ENCODE measurements at regions not wholly inside any gene's neighbourhood (a gene's known extent, or its start where the extent isn't known, plus 50 kb on each side); places are given as distances from the start of the nearest gene placed in this dataset.

GRCh38 chr4:187565416-187565815 lies 430.2 kb upstream of the ZFP42 start:
- peaks cover 0 to 15% (median 9%) of the 10 kb centered on the region in 8 donors for H3K9me3 Mint-ChIP-seq
- no peaks in the 10 kb centered on the region for H3K27me3 Mint-ChIP-seq
- no peaks in the 10 kb centered on the region for H3K36me3 Mint-ChIP-seq
- Histone ChIP-seq H3K9me3 (ENCODE audit: control insufficient read depth in 1 of 2, low read length in 2 of 2) (no peaks in the 10 kb centered on the region), H3K27me3 (ENCODE audit: insufficient read depth, low read length) (no peaks in the 10 kb centered on the region), H3K4me1 (ENCODE audit: insufficient read depth, low read length) (no peaks in the 10 kb centered on the region), H3K36me3 (ENCODE audit: insufficient read depth, low read length) (no peaks in the 10 kb centered on the region), H3K27ac (ENCODE audit: low read depth, low read length) (no peak overlapping the region), H3K4me3 (ENCODE audit: low read length in 2 of 2) (no peak overlapping the region)
- ChIA-PET POLR2A (ENCODE audit: partially characterized antibody) (no interaction called here), CTCF (ENCODE audit: partially characterized antibody) (no interaction called here)
- intact Hi-C loops (cut with micrococcal nuclease), result no loop called here
- DNase-seq, result no peak
- peaks cover 0 to 2% (median under 1%) of the 10 kb centered on the region in 4 donors for H3K4me1 Mint-ChIP-seq
- H3K27ac Mint-ChIP-seq, result no peak overlapping the region
- H3K4me3 Mint-ChIP-seq, result no peak overlapping the region

- Histone ChIP-seq H3K4me3 (ENCODE audit: low read length in 2 of 2) (no peak overlapping the region), H3K9me3 (ENCODE audit: control insufficient read depth in 1 of 2, low read length in 2 of 2) (no peaks in the 10 kb centered on the region), H3K36me3 (ENCODE audit: insufficient read depth, low read length) (no peaks in the 10 kb centered on the region), H3K4me1 (ENCODE audit: insufficient read depth, low read length) (no peaks in the 10 kb centered on the region), H3K27me3 (ENCODE audit: insufficient read depth, low read length) (no peaks in the 10 kb centered on the region), H3K27ac (ENCODE audit: low read depth, low read length) (no peak overlapping the region)
- Mint-ChIP-seq H3K36me3 (no peaks in the 10 kb centered on the region), H3K27ac (no peak overlapping the region), H3K9me3 (peaks cover 0 to 23% (median 11%) of the 10 kb centered on the region in 8 donors), H3K4me3 (no peak overlapping the region), H3K27me3 (no peaks in the 10 kb centered on the region), H3K4me1 (peaks cover 0 to 2% (median under 1%) of the 10 kb centered on the region in 4 donors)
- DNase-seq, result no peak
- ChIA-PET POLR2A (ENCODE audit: partially characterized antibody) (no interaction called here), CTCF (ENCODE audit: partially characterized antibody) (no interaction called here)
- intact Hi-C loops (cut with micrococcal nuclease), result no loop called here
These were observed 425.7 kb upstream of the ZFP42 start for GRCh38 chr4:187569871-187570270.

DNA sequence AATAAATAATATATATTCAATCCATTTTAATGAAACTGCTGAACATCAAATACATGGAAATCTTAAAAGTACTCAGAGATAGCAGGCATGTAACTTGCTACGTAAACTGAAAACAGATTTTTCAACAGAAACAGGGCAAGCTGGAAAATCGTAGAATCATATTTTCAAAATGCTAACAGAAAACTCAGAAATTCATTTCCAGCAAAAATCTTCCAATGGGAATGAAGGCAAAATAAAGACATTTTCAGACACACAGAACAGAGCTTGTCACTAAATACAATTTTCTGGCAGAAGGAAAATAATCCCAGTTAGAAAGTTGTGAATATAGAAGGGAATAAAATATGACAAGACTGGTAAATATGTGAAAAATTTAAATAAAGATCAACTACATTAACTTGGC lies 419.9 kb upstream of the ZFP42 start:
- no peak overlapping the region for H3K4me3 Mint-ChIP-seq
- ChIA-PET CTCF (ENCODE audit: partially characterized antibody) (no interaction called here), POLR2A (ENCODE audit: partially characterized antibody) (no interaction called here)
- intact Hi-C loops (cut with micrococcal nuclease), result no loop called here
- Histone ChIP-seq H3K9me3 (ENCODE audit: control insufficient read depth in 1 of 2, low read length in 2 of 2) (no peaks in the 10 kb centered on the region), H3K4me3 (ENCODE audit: low read length in 2 of 2) (no peak overlapping the region), H3K4me1 (ENCODE audit: insufficient read depth, low read length) (no peaks in the 10 kb centered on the region), H3K27me3 (ENCODE audit: insufficient read depth, low read length) (no peaks in the 10 kb centered on the region), H3K36me3 (ENCODE audit: insufficient read depth, low read length) (no peaks in the 10 kb centered on the region), H3K27ac (ENCODE audit: low read depth, low read length) (no peak overlapping the region)
- no peak overlapping the region for H3K27ac Mint-ChIP-seq
- H3K4me1 Mint-ChIP-seq, result no peaks in the 10 kb centered on the region
- DNase-seq, result no peak
- H3K9me3 Mint-ChIP-seq, result peaks cover 0 to 17% (median 4%) of the 10 kb centered on the region in 8 donors
- H3K27me3 Mint-ChIP-seq, result no peaks in the 10 kb centered on the region
- H3K36me3 Mint-ChIP-seq, result no peaks in the 10 kb centered on the region

DNA sequence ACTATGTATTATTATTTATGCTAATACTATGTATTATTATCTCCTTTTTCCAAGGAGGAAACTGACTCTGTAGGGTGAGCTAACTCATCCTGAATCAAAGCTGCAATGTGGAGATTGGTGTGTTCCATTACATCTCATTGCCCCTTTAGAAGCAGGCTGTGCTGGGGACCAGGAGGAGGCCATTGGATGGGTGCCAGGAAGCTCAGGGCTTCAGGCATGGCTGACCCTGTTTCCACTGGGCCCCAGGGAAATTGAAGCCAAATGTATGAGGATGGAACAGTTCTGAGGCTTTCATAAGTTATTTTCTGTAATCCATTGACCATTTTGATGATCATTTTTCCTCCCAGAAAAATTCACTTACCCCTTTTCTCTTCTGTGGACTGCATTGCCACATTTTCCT lies 418.8 kb upstream of the ZFP42 start:
- DNase-seq, result no peak
- Mint-ChIP-seq H3K27ac (no peak overlapping the region), H3K4me3 (no peak overlapping the region), H3K27me3 (no peaks in the 10 kb centered on the region), H3K36me3 (no peaks in the 10 kb centered on the region), H3K9me3 (peaks cover 2 to 18% (median 5%) of the 10 kb centered on the region in 8 donors), H3K4me1 (no peaks in the 10 kb centered on the region)
- Histone ChIP-seq H3K4me3 (ENCODE audit: low read length in 2 of 2) (no peak overlapping the region), H3K36me3 (ENCODE audit: insufficient read depth, low read length) (no peaks in the 10 kb centered on the region), H3K9me3 (ENCODE audit: control insufficient read depth in 1 of 2, low read length in 2 of 2) (no peaks in the 10 kb centered on the region), H3K4me1 (ENCODE audit: insufficient read depth, low read length) (no peaks in the 10 kb centered on the region), H3K27me3 (ENCODE audit: insufficient read depth, low read length) (no peaks in the 10 kb centered on the region), H3K27ac (ENCODE audit: low read depth, low read length) (no peak overlapping the region)
- POLR2A ChIA-PET (ENCODE audit: partially characterized antibody), result no interaction called here
- intact Hi-C loops (cut with micrococcal nuclease), result no loop called here
- CTCF ChIA-PET (ENCODE audit: partially characterized antibody), result no interaction called here

GRCh38 chr4:187577941-187578480 lies 417.6 kb upstream of the ZFP42 start:
- intact Hi-C loops (cut with micrococcal nuclease), result no loop called here

DNA sequence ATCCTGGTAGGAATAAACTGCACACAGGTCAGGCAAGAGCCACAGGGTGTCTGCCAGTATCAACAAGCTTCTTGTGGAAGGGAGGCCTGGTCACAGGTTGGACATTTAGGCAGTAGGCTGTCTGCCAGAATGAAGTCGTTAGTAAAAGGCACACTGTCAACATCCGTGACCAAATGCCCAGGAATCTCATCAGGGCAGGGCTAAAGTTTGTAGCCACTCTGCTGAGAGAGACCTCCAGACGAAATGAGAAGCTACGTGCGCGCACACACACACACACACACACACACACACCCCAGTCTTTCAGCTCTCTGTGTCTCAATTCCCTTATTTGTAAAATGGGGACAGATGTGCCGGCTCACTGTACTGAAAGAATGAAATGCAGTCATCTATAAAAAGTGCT lies 408.7 kb upstream of the ZFP42 start:
- DNase-seq, result no peak
- H3K36me3 Mint-ChIP-seq, result no peaks in the 10 kb centered on the region
- no peaks in the 10 kb centered on the region for H3K27me3 Mint-ChIP-seq
- intact Hi-C loops (cut with micrococcal nuclease), result no loop called here
- peaks cover 0 to 9% (median 2%) of the 10 kb centered on the region in 8 donors for H3K9me3 Mint-ChIP-seq
- no peak overlapping the region for H3K27ac Mint-ChIP-seq
- ChIA-PET POLR2A (ENCODE audit: partially characterized antibody) (no interaction called here), CTCF (ENCODE audit: partially characterized antibody) (no interaction called here)
- H3K27me3 ChIP-seq (ENCODE audit: insufficient read depth, low read length), result no peaks in the 10 kb centered on the region
- H3K9me3 ChIP-seq (ENCODE audit: control insufficient read depth in 1 of 2, low read length in 2 of 2), result no peaks in the 10 kb centered on the region
- no peaks in the 10 kb centered on the region for H3K36me3 ChIP-seq (ENCODE audit: insufficient read depth, low read length)
- no peak overlapping the region for H3K4me3 ChIP-seq (ENCODE audit: low read length in 2 of 2)
- H3K27ac ChIP-seq (ENCODE audit: low read depth, low read length), result no peak overlapping the region
- no peak overlapping the region for H3K4me3 Mint-ChIP-seq
- H3K4me1 Mint-ChIP-seq, result no peaks in the 10 kb centered on the region
- H3K4me1 ChIP-seq (ENCODE audit: insufficient read depth, low read length), result no peaks in the 10 kb centered on the region

More at GRCh38 chr4:187577941-187578480, 417.6 kb upstream of the ZFP42 start:
- H3K27me3 Mint-ChIP-seq, result no peaks in the 10 kb centered on the region
- no peaks in the 10 kb centered on the region for H3K36me3 Mint-ChIP-seq
- CTCF ChIA-PET (ENCODE audit: partially characterized antibody), result no interaction called here
- no peak overlapping the region for H3K27ac ChIP-seq (ENCODE audit: low read depth, low read length)
- H3K4me3 ChIP-seq (ENCODE audit: low read length in 2 of 2), result no peak overlapping the region
- no peak overlapping the region for H3K27ac Mint-ChIP-seq
- H3K9me3 ChIP-seq (ENCODE audit: control insufficient read depth in 1 of 2, low read length in 2 of 2), result no peaks in the 10 kb centered on the region
- no peaks in the 10 kb centered on the region for H3K36me3 ChIP-seq (ENCODE audit: insufficient read depth, low read length)
- no peaks in the 10 kb centered on the region for H3K4me1 ChIP-seq (ENCODE audit: insufficient read depth, low read length)
- POLR2A ChIA-PET (ENCODE audit: partially characterized antibody), result no interaction called here
- peaks cover 0 to 14% (median 3%) of the 10 kb centered on the region in 8 donors for H3K9me3 Mint-ChIP-seq
- no peaks in the 10 kb centered on the region for H3K27me3 ChIP-seq (ENCODE audit: insufficient read depth, low read length)
- no peak for DNase-seq
- H3K4me1 Mint-ChIP-seq, result no peaks in the 10 kb centered on the region
- H3K4me3 Mint-ChIP-seq, result no peak overlapping the region

DNA sequence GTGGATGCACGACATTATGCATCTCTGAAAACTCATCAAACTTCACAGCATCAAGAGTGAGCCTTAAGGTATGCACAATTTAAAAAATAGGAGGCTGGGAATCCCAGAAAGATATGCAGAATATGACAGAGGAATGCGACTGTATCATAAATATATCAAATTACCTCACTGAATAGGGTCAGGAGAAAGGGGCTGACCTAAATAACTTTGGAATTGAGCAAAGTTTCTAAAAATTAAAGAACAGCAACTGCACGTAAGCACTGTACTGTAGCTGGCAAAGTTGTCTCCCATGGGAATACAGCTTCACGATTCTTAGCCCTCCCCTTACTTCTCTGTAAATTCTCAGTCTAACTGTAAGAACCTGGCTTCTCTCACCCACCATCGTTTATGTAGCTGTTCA lies 397.4 kb upstream of the ZFP42 start:
- CTCF ChIA-PET (ENCODE audit: partially characterized antibody), result interaction anchor here (1.5 kb wide), 1 partner anchor 11 kb away, joined by 4 read pairs; no protein-coding TSS in a partner anchor

More for the DNA sequence above, 397.4 kb upstream of the ZFP42 start:
- Histone ChIP-seq H3K9me3 (ENCODE audit: control insufficient read depth in 1 of 2, low read length in 2 of 2) (no peaks in the 10 kb centered on the region), H3K36me3 (ENCODE audit: insufficient read depth, low read length) (no peaks in the 10 kb centered on the region), H3K4me3 (ENCODE audit: low read length in 2 of 2) (no peak overlapping the region), H3K4me1 (ENCODE audit: insufficient read depth, low read length) (no peaks in the 10 kb centered on the region), H3K27me3 (ENCODE audit: insufficient read depth, low read length) (no peaks in the 10 kb centered on the region), H3K27ac (ENCODE audit: low read depth, low read length) (no peak overlapping the region)
- peaks cover 0 to 12% (median 4%) of the 10 kb centered on the region in 8 donors for H3K9me3 Mint-ChIP-seq
- H3K4me3 Mint-ChIP-seq, result no peak overlapping the region
- POLR2A ChIA-PET (ENCODE audit: partially characterized antibody), result no interaction called here
- no peaks in the 10 kb centered on the region for H3K27me3 Mint-ChIP-seq
- no peaks in the 10 kb centered on the region for H3K36me3 Mint-ChIP-seq
- no peaks in the 10 kb centered on the region for H3K4me1 Mint-ChIP-seq
- intact Hi-C loops (cut with micrococcal nuclease), result no loop called here
- DNase-seq, result no peak
- no peak overlapping the region for H3K27ac Mint-ChIP-seq

Measured in CD4-positive, alpha-beta memory T cell (primary cell).